ENCODE measurements at regions not wholly inside any gene's neighbourhood (a gene's known extent, or its start where the extent isn't known, plus 50 kb on each side); places are given as distances from the start of the nearest gene placed in this dataset.

GRCh38 chr12:17077594-17077993 is 471.6 kb upstream of the LMO3 start:
- TF ChIP-seq CTCF (IDR thresholded peaks at IDR 0.05; ENCODE audit: low read depth, low read length) (no peak), MAX (IDR thresholded peaks at IDR 0.05; ENCODE audit: low read depth, low read length) (no peak), MYC (IDR thresholded peaks at IDR 0.05; ENCODE audit: low read depth, low read length) (no peak), POLR2A (IDR thresholded peaks at IDR 0.05; ENCODE audit: extremely low read depth, insufficient read length) (no peak)
- no peak for DNase-seq (ENCODE audit: low read depth)
- no peak overlapping the region for H3K4me3 ChIP-seq (ENCODE audit: low read depth, low read length)

DNA sequence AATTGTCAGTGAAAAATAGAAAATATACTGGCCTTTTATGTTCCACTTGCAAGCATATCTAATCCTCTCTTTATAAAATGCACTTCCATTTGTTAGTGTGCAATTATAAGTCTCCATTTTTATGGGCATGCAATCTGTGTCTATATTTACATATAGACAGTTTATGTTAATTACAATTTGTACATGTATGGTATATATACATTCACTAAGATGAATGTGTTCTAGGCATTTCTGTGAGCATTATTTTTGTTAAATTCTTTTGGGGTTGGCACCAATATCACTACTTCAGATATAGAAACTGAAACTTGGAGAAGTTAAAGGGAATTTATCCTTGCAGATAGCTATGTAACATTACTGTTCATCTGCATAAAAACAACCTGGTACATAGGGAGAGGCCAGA is 470.8 kb upstream of the LMO3 start:
- TF ChIP-seq CTCF (IDR thresholded peaks at IDR 0.05; ENCODE audit: low read depth, low read length) (no peak), MYC (IDR thresholded peaks at IDR 0.05; ENCODE audit: low read depth, low read length) (no peak), POLR2A (IDR thresholded peaks at IDR 0.05; ENCODE audit: extremely low read depth, insufficient read length) (no peak), MAX (IDR thresholded peaks at IDR 0.05; ENCODE audit: low read depth, low read length) (no peak)
- no peak for DNase-seq (ENCODE audit: low read depth)
- H3K4me3 ChIP-seq (ENCODE audit: low read depth, low read length) = no peak overlapping the region

DNA sequence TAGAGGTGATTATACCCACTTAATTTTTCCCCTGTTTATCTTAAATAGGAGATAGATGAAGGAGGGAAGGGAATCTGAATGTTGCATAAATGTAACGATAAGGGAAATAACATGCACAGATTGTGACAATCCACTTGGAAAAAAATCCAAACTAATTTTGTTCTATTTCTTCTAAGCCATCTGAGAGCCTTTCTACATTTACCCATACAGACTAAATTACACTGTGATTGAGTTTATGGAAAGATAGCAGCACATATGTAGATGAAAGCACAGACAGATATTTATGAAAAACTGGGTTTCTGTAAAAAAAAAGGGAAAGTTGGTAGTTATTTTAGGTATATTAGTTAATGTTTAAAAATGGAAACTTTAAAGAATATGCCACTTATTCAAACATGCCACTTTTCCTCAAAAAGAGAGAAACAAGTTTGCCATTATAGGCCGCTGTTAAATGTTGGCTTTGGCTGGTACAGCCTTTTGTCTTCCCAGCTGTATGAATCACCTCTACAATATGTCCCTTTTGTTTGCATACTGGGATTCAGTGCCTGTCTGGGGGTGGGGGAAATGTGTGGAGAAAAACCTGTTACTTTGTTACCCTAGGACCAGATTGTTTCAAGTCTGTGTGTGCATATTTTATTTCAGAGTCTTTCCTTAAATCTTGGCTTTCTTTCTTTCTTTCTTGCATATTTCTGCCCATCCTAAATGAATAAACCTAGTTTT is 470.2 kb upstream of the LMO3 start:
- DNase-seq (ENCODE audit: low read depth) = no peak
- TF ChIP-seq MAX (IDR thresholded peaks at IDR 0.05; ENCODE audit: low read depth, low read length) (no peak), CTCF (IDR thresholded peaks at IDR 0.05; ENCODE audit: low read depth, low read length) (no peak), POLR2A (IDR thresholded peaks at IDR 0.05; ENCODE audit: extremely low read depth, insufficient read length) (no peak), MYC (IDR thresholded peaks at IDR 0.05; ENCODE audit: low read depth, low read length) (no peak)
- no peak overlapping the region for H3K4me3 ChIP-seq (ENCODE audit: low read depth, low read length)

- H3K4me3 ChIP-seq (ENCODE audit: low read depth, low read length) = no peak overlapping the region
- no peak for TF ChIP-seq MAX (IDR thresholded peaks at IDR 0.05; ENCODE audit: low read depth, low read length)
- no peak for TF ChIP-seq POLR2A (IDR thresholded peaks at IDR 0.05; ENCODE audit: extremely low read depth, insufficient read length)
- DNase-seq (ENCODE audit: low read depth) = no peak
Measured at GRCh38 chr12:17064834-17065233, 458.9 kb upstream of the LMO3 start.

- TF ChIP-seq MYC (IDR thresholded peaks at IDR 0.05; ENCODE audit: low read depth, low read length) = no peak
- TF ChIP-seq CTCF (IDR thresholded peaks at IDR 0.05; ENCODE audit: low read depth, low read length) = no peak
- TF ChIP-seq POLR2A (IDR thresholded peaks at IDR 0.05; ENCODE audit: extremely low read depth, insufficient read length) = no peak
- no peak for TF ChIP-seq MAX (IDR thresholded peaks at IDR 0.05; ENCODE audit: low read depth, low read length)
- peak; percentile 11 for DNase-seq (ENCODE audit: low read depth)
- no peak overlapping the region for H3K4me3 ChIP-seq (ENCODE audit: low read depth, low read length)
Measured at GRCh38 chr12:17062267-17063036, 456.5 kb upstream of the LMO3 start.

DNA sequence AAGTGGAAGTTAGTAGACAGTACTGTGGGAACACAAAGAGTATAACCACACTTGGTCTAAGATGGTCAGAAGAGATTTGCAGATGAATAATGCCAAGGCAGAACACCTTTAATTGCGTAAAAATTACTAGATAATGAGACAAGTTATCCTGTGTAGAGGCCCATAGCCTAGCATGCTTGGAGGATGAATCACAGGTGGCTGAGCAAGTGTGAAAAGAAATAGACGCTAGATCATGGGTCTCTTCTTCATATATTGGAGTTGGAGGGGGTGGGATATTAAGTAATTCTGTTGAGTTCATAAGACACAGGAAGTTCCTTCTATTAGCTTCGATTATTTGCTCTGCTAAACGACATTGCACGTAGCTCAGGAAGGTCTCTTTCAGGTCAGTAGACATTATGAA is 454.3 kb upstream of the LMO3 start:
- TF ChIP-seq MYC (IDR thresholded peaks at IDR 0.05; ENCODE audit: low read depth, low read length) (no peak), CTCF (IDR thresholded peaks at IDR 0.05; ENCODE audit: low read depth, low read length) (no peak), POLR2A (IDR thresholded peaks at IDR 0.05; ENCODE audit: extremely low read depth, insufficient read length) (no peak), MAX (IDR thresholded peaks at IDR 0.05; ENCODE audit: low read depth, low read length) (no peak)
- DNase-seq (ENCODE audit: low read depth) = no peak
- H3K4me3 ChIP-seq (ENCODE audit: low read depth, low read length) = no peak overlapping the region

Data from NB4 (cell line).